H9 (cell line): ENCODE measurements at regions not wholly inside any gene's neighbourhood (a gene's known extent, or its start where the extent isn't known, plus 50 kb on each side); places are given as distances from the start of the nearest gene placed in this dataset.

Experiments
- DNase-seq: peaks from one replicate; pipeline ENCODE4 v3.0.0-alpha.2; 2017
- H2AFZ ChIP-seq: one replicate; pipeline ENCODE4 v1.6.1; 2013; ENCODE audit warnings: mild to moderate bottlenecking, low read length, control low read depth, moderate library complexity
- H2AK5ac ChIP-seq: 2 replicates; pipeline ENCODE4 v1.6.1; 2013; ENCODE audit warnings: low read length, control low read depth, mixed read lengths; ENCODE audit not compliant: insufficient read length
- H2BK120ac ChIP-seq: one replicate; pipeline ENCODE4 v1.6.1; 2013; ENCODE audit warnings: low read depth, mild to moderate bottlenecking, low read length, control low read depth, inconsistent platforms; ENCODE audit not compliant: poor library complexity, severe bottlenecking
- H2BK12ac ChIP-seq: 2 replicates; pipeline ENCODE4 v1.6.1; 2013; ENCODE audit warnings: low read length, control low read depth, mixed read lengths, low read depth; ENCODE audit not compliant: insufficient read length
- H2BK15ac ChIP-seq: 2 replicates; pipeline ENCODE4 v1.6.1; 2013; ENCODE audit warnings: low read depth, low read length, control low read depth
- H2BK20ac ChIP-seq: one replicate; pipeline ENCODE4 v1.6.1; 2013; ENCODE audit warnings: low read depth, mild to moderate bottlenecking, low read length, control low read depth, inconsistent platforms; ENCODE audit not compliant: poor library complexity, severe bottlenecking
- H2BK5ac ChIP-seq: 2 replicates; pipeline ENCODE4 v1.6.1; 2013; ENCODE audit warnings: low read length, control low read depth, mixed read lengths; ENCODE audit not compliant: insufficient read length
- H3K14ac ChIP-seq: 2 replicates; pipeline ENCODE4 v1.6.1; 2013; ENCODE audit warnings: low read length, control low read depth; ENCODE audit not compliant: insufficient read depth
- H3K18ac ChIP-seq: 2 replicates; pipeline ENCODE4 v1.6.1; 2013; ENCODE audit warnings: low read depth, mild to moderate bottlenecking, mixed read lengths, low read length, control low read depth; ENCODE audit not compliant: insufficient read length
- H3K23ac ChIP-seq: 2 replicates; pipeline ENCODE4 v1.6.1; 2013; ENCODE audit warnings: low read length, control low read depth, mixed read lengths, low read depth; ENCODE audit not compliant: insufficient read length
- H3K23me2 ChIP-seq: 2 replicates; pipeline ENCODE4 v1.6.1; 2013; ENCODE audit warnings: low read depth, mild to moderate bottlenecking, mixed read lengths, low read length, control low read depth; ENCODE audit not compliant: insufficient read length, poor library complexity, severe bottlenecking
- H3K27ac ChIP-seq: 2 replicates; pipeline ENCODE4 v1.5.1; 2013; ENCODE audit warnings: low read length, control low read depth, mixed read lengths, low read depth; ENCODE audit not compliant: insufficient read length
- H3K27me3 ChIP-seq: 2 replicates; pipeline ENCODE4 v1.6.1; 2013; ENCODE audit warnings: low read length, control low read depth, inconsistent platforms; ENCODE audit not compliant: insufficient read depth
- H3K4ac ChIP-seq: 2 replicates; pipeline ENCODE4 v1.6.1; 2013; ENCODE audit warnings: low read depth, mild to moderate bottlenecking, control low read depth, inconsistent platforms, low read length, moderate library complexity
- H3K4me1 ChIP-seq: 2 replicates; pipeline ENCODE4 v1.6.1; 2013; ENCODE audit warnings: low read length, control low read depth, inconsistent platforms; ENCODE audit not compliant: insufficient read depth
- H3K4me2 ChIP-seq: 2 replicates; pipeline ENCODE4 v1.6.1; 2013; ENCODE audit warnings: low read length, control low read depth, mixed read lengths; ENCODE audit not compliant: insufficient read length, insufficient read depth
- H3K56ac ChIP-seq: 2 replicates; pipeline ENCODE4 v1.6.1; 2013; ENCODE audit warnings: low read depth, mild to moderate bottlenecking, mixed read lengths, low read length, control low read depth; ENCODE audit not compliant: insufficient read length
- H3K79me1 ChIP-seq: 2 replicates; pipeline ENCODE4 v1.6.1; 2013; ENCODE audit warnings: low read depth, mild to moderate bottlenecking, moderate library complexity, low read length, control low read depth, inconsistent platforms; ENCODE audit not compliant: insufficient read depth, poor library complexity, severe bottlenecking
- H3K79me2 ChIP-seq: 2 replicates; pipeline ENCODE4 v1.6.1; 2013; ENCODE audit warnings: low read length, control low read depth, inconsistent platforms; ENCODE audit not compliant: insufficient read depth
- H3K9ac ChIP-seq: 2 replicates; pipeline ENCODE4 v1.6.1; 2013; ENCODE audit warnings: low read length, control low read depth, mixed read lengths; ENCODE audit not compliant: insufficient read length; ENCODE audit errors: extremely low read depth
- H3K9me3 ChIP-seq: one replicate; pipeline ENCODE4 v1.6.1; 2013; ENCODE audit warnings: low read depth, low read length, inconsistent platforms; ENCODE audit not compliant: control insufficient read depth
- H3T11ph ChIP-seq: one replicate; pipeline ENCODE4 v1.6.1; 2013; ENCODE audit warnings: mild to moderate bottlenecking, low read length, control low read depth, inconsistent platforms
- H4K20me1 ChIP-seq: one replicate; pipeline ENCODE4 v1.6.1; 2013; ENCODE audit not compliant: control insufficient read depth, insufficient read length, insufficient read depth
- H4K5ac ChIP-seq: 2 replicates; pipeline ENCODE4 v1.6.1; 2013; ENCODE audit warnings: low read depth, mild to moderate bottlenecking, mixed read lengths, low read length, control low read depth; ENCODE audit not compliant: insufficient read length
- H4K8ac ChIP-seq: replicated peaks from 2 replicates; pipeline ENCODE4 v1.6.1; 2013; ENCODE audit warnings: low read length, control low read depth, mixed read lengths, low read depth; ENCODE audit not compliant: insufficient read length
- H4K91ac ChIP-seq: 2 replicates; pipeline ENCODE4 v1.6.1; 2013; ENCODE audit warnings: low read depth, mild to moderate bottlenecking, moderate library complexity, mixed read lengths, low read length, control low read depth; ENCODE audit not compliant: insufficient read length
- H3K27ac Mint-ChIP-seq, 3 experiments: 2 replicates in 2 of 3; 3 replicates in 1 of 3; pipeline ENCODE4 v1.8.0; 2020 to 2021; ENCODE audit warnings: mixed read lengths in 3 of 3, mild to moderate bottlenecking in 1 of 3, moderate library complexity in 1 of 3
- H3K27me3 Mint-ChIP-seq: 2 replicates; pipeline ENCODE4 v1.8.0; 2021; ENCODE audit warnings: low read depth, mild to moderate bottlenecking, moderate library complexity, mixed read lengths
- H3K36me3 Mint-ChIP-seq, 3 experiments: 2 replicates in 2 of 3; 3 replicates in 1 of 3; pipeline ENCODE4 v1.8.0; 2020 to 2021; ENCODE audit warnings: low read depth in 3 of 3, mixed read lengths in 3 of 3; ENCODE audit not compliant: insufficient read depth in 1 of 3
- H3K4me1 Mint-ChIP-seq, 2 experiments: 2 replicates each; pipeline ENCODE4 v1.8.0; 2020; ENCODE audit warnings: mixed read lengths in 2 of 2
- H3K4me3 Mint-ChIP-seq, 2 experiments: 2 replicates in 1 of 2; 3 replicates in 1 of 2; pipeline ENCODE4 v1.8.0; 2020 to 2021; ENCODE audit warnings: mild to moderate bottlenecking in 2 of 2, mixed read lengths in 2 of 2, moderate library complexity in 1 of 2
- H3K9me3 Mint-ChIP-seq, 2 experiments: 2 replicates in 1 of 2; 3 replicates in 1 of 2; pipeline ENCODE4 v1.8.0; 2020; ENCODE audit warnings: mild to moderate bottlenecking in 2 of 2, mixed read lengths in 2 of 2, moderate library complexity in 1 of 2
- CTCF ChIP-seq: fragments of 200-600 bp; sonication (generic); conservative IDR thresholded peaks from 3 replicates; pipeline ENCODE4 v1.8.0; 2021; ENCODE audit warnings: antibody characterized with exemption, mild to moderate bottlenecking
- WGBS: extraction: QIAGEN DNeasy Blood & Tissue Kit; methylation state at CpG from one replicate; pipeline ENCODE4 v1.1.7; 2013; ENCODE audit warnings: missing lambda C conversion rate, low lambda C conversion rate, mixed read lengths; ENCODE audit not compliant: insufficient read length; ENCODE audit errors: extremely low coverage; 5-methylcytosine and 5-hydroxymethylcytosine counted together

- Histone ChIP-seq H3K4ac (no peak overlapping the region), H3K23ac (no peak overlapping the region), H2BK120ac (no peak overlapping the region), H2AFZ (no peak overlapping the region), H3K27ac (no peak overlapping the region), H3K9ac (no peak overlapping the region), H4K5ac (no peak overlapping the region), H2BK5ac (no peak overlapping the region), H4K8ac (no peak overlapping the region), H2AK5ac (no peak overlapping the region), H2BK20ac (no peak overlapping the region), H3K23me2 (no peaks in the 10 kb centered on the region), H3K9me3 (no peaks in the 10 kb centered on the region), H3K4me2 (no peak overlapping the region), H3K27me3 (no peaks in the 10 kb centered on the region), H3T11ph (no peak overlapping the region), H3K56ac (no peak overlapping the region), H4K20me1 (no peaks in the 10 kb centered on the region), H3K14ac (no peak overlapping the region), H3K79me1 (no peaks in the 10 kb centered on the region), H3K4me1 (no peaks in the 10 kb centered on the region), H3K18ac (no peak overlapping the region), H4K91ac (no peak overlapping the region), H2BK15ac (no peak overlapping the region), H2BK12ac (no peak overlapping the region), H3K79me2 (no peaks in the 10 kb centered on the region)
- TF ChIP-seq CTCF, result no peak
- DNase-seq, result no peak
- H3K27ac Mint-ChIP-seq, result no peak overlapping the region
- H3K9me3 Mint-ChIP-seq, result no peaks in the 10 kb centered on the region; a peak in 4 of 5 replicates
- H3K36me3 Mint-ChIP-seq, result no peaks in the 10 kb centered on the region
- no peaks in the 10 kb centered on the region for H3K4me1 Mint-ChIP-seq
- no peak overlapping the region for H3K4me3 Mint-ChIP-seq
- no peaks in the 10 kb centered on the region; the same call in 1 of the 2 replicates for H3K27me3 Mint-ChIP-seq
- WGBS, result 100% methylated on average over 1 of the region's 1 CpG
Observed at GRCh38 chr7:46387646-46388045, 466.6 kb upstream of the IGFBP3 start.
